Mesodermal cell (in vitro differentiated cells): ENCODE measurements at regions not wholly inside any gene's neighbourhood (a gene's known extent, or its start where the extent isn't known, plus 50 kb on each side); places are given as distances from the start of the nearest gene placed in this dataset.

Experiments
- H3K27ac ChIP-seq: 2 replicates; pipeline ENCODE4 v1.7.0; 2013; ENCODE audit warnings: mild to moderate bottlenecking, low read depth, low read length, moderate library complexity; ENCODE audit not compliant: severe bottlenecking
- H3K36me3 ChIP-seq: 2 replicates; pipeline ENCODE4 v1.7.1; 2013; ENCODE audit warnings: mild to moderate bottlenecking, low read length, moderate library complexity; ENCODE audit not compliant: control insufficient read depth, insufficient read depth
- H3K4me1 ChIP-seq: one replicate; pipeline ENCODE4 v1.7.1; 2013; ENCODE audit warnings: mild to moderate bottlenecking, low read length; ENCODE audit not compliant: insufficient read depth, control insufficient read depth, poor library complexity, severe bottlenecking
- H3K4me3 ChIP-seq: 2 replicates; pipeline ENCODE4 v1.7.0; 2013; ENCODE audit warnings: low read length, control low read depth, mild to moderate bottlenecking; ENCODE audit not compliant: insufficient read depth, poor library complexity, severe bottlenecking; ENCODE audit errors: extremely low read depth
- H3K9me3 ChIP-seq: 2 replicates; pipeline ENCODE4 v1.7.1; 2013; ENCODE audit warnings: mild to moderate bottlenecking, low read length, moderate library complexity; ENCODE audit not compliant: control insufficient read depth
- WGBS, 2 experiments: methylation state at CpG; one replicate each; pipeline ENCODE4 v1.1.5; 2013; ENCODE audit warnings: missing lambda C conversion rate in 2 of 2; ENCODE audit not compliant: insufficient coverage in 2 of 2; 5-methylcytosine and 5-hydroxymethylcytosine counted together

DNA sequence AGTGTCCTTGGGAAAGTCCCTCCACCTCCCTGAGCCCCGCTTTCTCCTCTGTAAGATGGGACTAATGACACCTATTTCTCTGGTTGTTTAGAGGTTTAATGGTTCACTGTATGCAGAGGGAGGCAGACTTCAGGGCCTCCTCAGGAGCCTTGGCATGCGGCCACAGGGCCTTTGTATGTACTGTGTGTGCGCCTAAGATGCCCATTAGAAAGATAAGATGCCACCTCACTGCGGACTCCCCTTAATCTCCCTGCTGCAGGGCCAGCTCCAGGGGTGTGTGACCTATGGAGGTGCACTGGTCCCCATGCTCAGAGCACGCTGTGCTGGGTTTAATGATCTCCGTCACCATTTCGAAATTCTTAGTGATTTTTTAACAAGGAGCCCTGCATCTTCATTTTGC is 59.3 kb downstream of the TMEM235 start:
- WGBS, 2 experiments, result 98% methylated on average over 6 to 7 of the region's 7 CpGs
- peaks cover 3% of the 10 kb centered on the region for H3K4me1 ChIP-seq

More for the DNA sequence above, 59.3 kb downstream of the TMEM235 start:
- H3K27ac ChIP-seq, result no peak overlapping the region
- no peaks in the 10 kb centered on the region for H3K9me3 ChIP-seq
- H3K4me3 ChIP-seq, result no peak overlapping the region
- no peaks in the 10 kb centered on the region for H3K36me3 ChIP-seq
